HUDEP-2 (cell line): ENCODE measurements at regions not wholly inside any gene's neighbourhood (a gene's known extent, or its start where the extent isn't known, plus 50 kb on each side); places are given as distances from the start of the nearest gene placed in this dataset.
"Not testable (repeated sequence)": the region's sequence is repeated elsewhere in the genome, so short reads cannot be mapped to it uniquely, and the experiment has no call there.

Source experiments
- DNase-seq, 76 experiments: peaks; one replicate each; lab custom pipeline; 2025; ENCODE audit not compliant: unreplicated experiment in 76 of 76; lab: John Stamatoyannopoulos, UW

GRCh38 chr18:70574951-70575350 is 286.1 kb downstream of the SOCS6 start:
- not testable (repeated sequence) for DNase-seq

- not testable (repeated sequence) for DNase-seq
These were observed 280.8 kb downstream of the SOCS6 start for GRCh38 chr18:70569647-70570046.

GRCh38 chr18:70559446-70559845 is 270.6 kb downstream of the SOCS6 start:
- DNase-seq, result no peak

- DNase-seq, result no peak
These were observed 269.5 kb downstream of the SOCS6 start for GRCh38 chr18:70558371-70558770.

GRCh38 chr18:70554854-70555445 is 266.1 kb downstream of the SOCS6 start:
- no peak for DNase-seq

- no peak for DNase-seq
These were observed 265.1 kb downstream of the SOCS6 start for GRCh38 chr18:70553936-70554260.

GRCh38 chr18:70553245-70553935 is 264.5 kb downstream of the SOCS6 start:
- no peak for DNase-seq

GRCh38 chr18:70536370-70537062 is 247.7 kb downstream of the SOCS6 start:
- no peak for DNase-seq

GRCh38 chr18:70535041-70535440 is 246.2 kb downstream of the SOCS6 start:
- DNase-seq, result no peak

GRCh38 chr18:70525322-70525721 is 236.5 kb downstream of the SOCS6 start:
- not testable (repeated sequence) for DNase-seq

- DNase-seq, result no peak
These were observed 234.9 kb downstream of the SOCS6 start for GRCh38 chr18:70523792-70524182.

GRCh38 chr18:70523035-70523791 is 234.4 kb downstream of the SOCS6 start:
- DNase-seq, result no peak

- no peak for DNase-seq
These were observed 233.4 kb downstream of the SOCS6 start for GRCh38 chr18:70522183-70522680.

GRCh38 chr18:70520867-70521266 is 232.0 kb downstream of the SOCS6 start:
- no peak for DNase-seq

GRCh38 chr18:70513502-70514171 is 224.8 kb downstream of the SOCS6 start:
- no peak for DNase-seq

GRCh38 chr18:70507970-70508369 is 219.1 kb downstream of the SOCS6 start:
- DNase-seq, result no peak

- DNase-seq, result peak in 4 of 76 experiments; percentile 7 to 34 (median 22)
These were observed 217.7 kb downstream of the SOCS6 start for GRCh38 chr18:70506511-70506910.

GRCh38 chr18:70503060-70503459 is 214.2 kb downstream of the SOCS6 start:
- no peak for DNase-seq

- DNase-seq, result no peak
These were observed 212.5 kb downstream of the SOCS6 start for GRCh38 chr18:70501358-70501757.

- no peak for DNase-seq
These were observed 211.9 kb downstream of the SOCS6 start for GRCh38 chr18:70500748-70501147.
